Neural cell (in vitro differentiated cells): ENCODE measurements at regions not wholly inside any gene's neighbourhood (a gene's known extent, or its start where the extent isn't known, plus 50 kb on each side); places are given as distances from the start of the nearest gene placed in this dataset.

Experiments
- H2AFZ ChIP-seq: fragments of 200-600, 300-800 bp; sonication (generic), shearing (Covaris generic); 2 replicates; pipeline ENCODE4 v1.6.0; 2014; ENCODE audit warnings: low read depth, mild to moderate bottlenecking, antibody characterized with exemption, low read length, moderate library complexity
- H3F3A ChIP-seq: fragments of 200-600 bp; shearing (Covaris generic); 2 replicates; pipeline ENCODE4 v1.6.1; 2016; ENCODE audit warnings: mild to moderate bottlenecking, moderate library complexity, mixed read lengths, antibody characterized with exemption, low read length; ENCODE audit not compliant: insufficient read depth, poor library complexity, severe bottlenecking
- H3K27ac ChIP-seq: fragments of 200-600, 300-800 bp; sonication (generic), shearing (Covaris generic); 2 replicates; pipeline ENCODE4 v1.5.1; 2014; ENCODE audit warnings: mild to moderate bottlenecking, low read length, moderate library complexity
- H3K27me3 ChIP-seq: fragments of 300-800, 200-600 bp; sonication (generic), shearing (Covaris generic); 2 replicates; pipeline ENCODE4 v1.6.0; 2014; ENCODE audit warnings: mild to moderate bottlenecking, low read depth, low read length, moderate library complexity; ENCODE audit not compliant: insufficient read depth
- H3K36me3 ChIP-seq: fragments of 300-800, 200-600 bp; sonication (generic), shearing (Covaris generic); 2 replicates; pipeline ENCODE4 v1.5.1; 2014; ENCODE audit warnings: mild to moderate bottlenecking, antibody characterized with exemption, low read length, moderate library complexity; ENCODE audit not compliant: insufficient read depth
- H3K4me2 ChIP-seq: fragments of 300-800, 200-600 bp; sonication (generic), shearing (Covaris generic); 2 replicates; pipeline ENCODE4 v1.6.0; 2014; ENCODE audit warnings: mild to moderate bottlenecking, low read length
- H3K4me3 ChIP-seq: fragments of 300-800, 200-600 bp; sonication (generic), shearing (Covaris generic); 2 replicates; pipeline ENCODE4 v1.5.1; 2014; ENCODE audit warnings: mild to moderate bottlenecking, low read length, moderate library complexity
- H3K79me2 ChIP-seq: fragments of 200-600 bp; shearing (Covaris generic); replicated peaks from 2 replicates; pipeline ENCODE4 v1.6.0; 2014; ENCODE audit warnings: mild to moderate bottlenecking, low read length, moderate library complexity; ENCODE audit not compliant: insufficient read depth
- H3K9ac ChIP-seq: fragments of 300-800, 200-600 bp; sonication (generic), shearing (Covaris generic); 2 replicates; pipeline ENCODE4 v1.6.1; 2016; ENCODE audit warnings: mild to moderate bottlenecking, low read length, mixed read lengths
- H3K9me2 ChIP-seq: fragments of 200-600 bp; shearing (Covaris generic); 2 replicates; pipeline ENCODE4 v1.6.1; 2016; ENCODE audit warnings: mild to moderate bottlenecking, low read length, mixed read lengths; ENCODE audit not compliant: insufficient read depth
- H3K9me3 ChIP-seq: fragments of 200-600, 300-800 bp; sonication (generic), shearing (Covaris generic); 2 replicates; pipeline ENCODE4 v1.6.1; 2016; ENCODE audit warnings: mild to moderate bottlenecking, mixed run types, low read length, moderate library complexity, mixed read lengths
- H4K20me1 ChIP-seq: fragments of 200-600 bp; shearing (Covaris generic); 2 replicates; pipeline ENCODE4 v1.6.1; 2016; ENCODE audit warnings: mild to moderate bottlenecking, mixed run types; ENCODE audit not compliant: insufficient read depth
- CTCF ChIP-seq: fragments of 450-650 bp; IDR thresholded peaks from 2 replicates; pipeline ENCODE4 v1.5.1; 2014; ENCODE audit warnings: antibody characterized with exemption, mild to moderate bottlenecking, moderate library complexity; ENCODE audit not compliant: poor library complexity, severe bottlenecking
- EP300 ChIP-seq: fragments of 450-650 bp; conservative IDR thresholded peaks from 2 replicates; pipeline ENCODE4 v1.6.1; 2014; ENCODE audit warnings: antibody characterized with exemption, mild to moderate bottlenecking, moderate library complexity; ENCODE audit not compliant: poor library complexity, severe bottlenecking
- EZH2 ChIP-seq: fragments of 200-600, 300-800 bp; shearing (Covaris generic), sonication (generic); IDR thresholded peaks from 2 replicates; pipeline ENCODE4 v1.6.1; 2014; ENCODE audit warnings: antibody characterized with exemption, low read length, borderline replicate concordance, mild to moderate bottlenecking; ENCODE audit not compliant: insufficient read depth, poor library complexity, severe bottlenecking
- MXI1 ChIP-seq: fragments of 450-650 bp; conservative IDR thresholded peaks from 2 replicates; pipeline ENCODE4 v1.6.1; 2014; ENCODE audit warnings: antibody characterized with exemption, mild to moderate bottlenecking; ENCODE audit not compliant: poor library complexity, severe bottlenecking
- POLR2AphosphoS5 ChIP-seq: IDR thresholded peaks from 2 replicates; pipeline ENCODE4 v1.6.1; 2012
- RAD21 ChIP-seq: fragments of 450-650 bp; conservative IDR thresholded peaks from 2 replicates; pipeline ENCODE4 v1.6.1; 2014; ENCODE audit warnings: antibody characterized with exemption, mild to moderate bottlenecking, moderate library complexity
- REST ChIP-seq: IDR thresholded peaks from 2 replicates; pipeline ENCODE4 v1.6.1; 2012; ENCODE audit warnings: borderline replicate concordance
- SMC3 ChIP-seq: fragments of 450-650 bp; conservative IDR thresholded peaks from 2 replicates; pipeline ENCODE4 v1.6.1; 2014; ENCODE audit warnings: antibody characterized with exemption, mild to moderate bottlenecking, moderate library complexity; ENCODE audit not compliant: poor library complexity
- TAF1 ChIP-seq: IDR thresholded peaks from 2 replicates; pipeline ENCODE4 v1.6.1; 2012; ENCODE audit warnings: low read depth

GRCh38 chr4:56212774-56213173 is 174.5 kb downstream of the AASDH start (continued):
- TF ChIP-seq CTCF = no peak

GRCh38 chr4:56211202-56211601 is 176.1 kb downstream of the AASDH start:
- Histone ChIP-seq H3K9me2 (no peaks in the 10 kb centered on the region), H3K9me3 (no peaks in the 10 kb centered on the region), H3F3A (peaks cover 3% of the 10 kb centered on the region), H3K27me3 (no peaks in the 10 kb centered on the region), H3K36me3 (no peaks in the 10 kb centered on the region), H2AFZ (no peak overlapping the region), H3K4me3 (no peak overlapping the region), H4K20me1 (no peaks in the 10 kb centered on the region), H3K9ac (no peak overlapping the region), H3K79me2 (no peaks in the 10 kb centered on the region), H3K27ac (no peak overlapping the region), H3K4me2 (no peak overlapping the region)
- TF ChIP-seq MXI1 = no peak
- no peak for TF ChIP-seq EZH2
- no peak for TF ChIP-seq EP300
- no peak for TF ChIP-seq POLR2AphosphoS5
- TF ChIP-seq SMC3 = no peak
- TF ChIP-seq RAD21 = no peak
- no peak for TF ChIP-seq REST
- no peak for TF ChIP-seq TAF1
- TF ChIP-seq CTCF = no peak

- H2AFZ ChIP-seq = no peak overlapping the region
- TF ChIP-seq TAF1 (no peak), RAD21 (no peak), REST (no peak), POLR2AphosphoS5 (no peak), SMC3 (no peak)
- H3K27ac ChIP-seq = no peak overlapping the region
- no peaks in the 10 kb centered on the region for H3K9me2 ChIP-seq
- H3K27me3 ChIP-seq = no peaks in the 10 kb centered on the region
- no peaks in the 10 kb centered on the region for H3K36me3 ChIP-seq
- H3K79me2 ChIP-seq = no peaks in the 10 kb centered on the region
- no peak overlapping the region for H3K4me3 ChIP-seq
- H3K9ac ChIP-seq = no peak overlapping the region
- no peaks in the 10 kb centered on the region for H4K20me1 ChIP-seq
- no peaks in the 10 kb centered on the region for H3K9me3 ChIP-seq
- H3F3A ChIP-seq = peaks cover 1% of the 10 kb centered on the region
- no peak overlapping the region for H3K4me2 ChIP-seq
Measured at GRCh38 chr4:56210397-56210796, 176.9 kb downstream of the AASDH start.
